ENCODE measurements at regions not wholly inside any gene's neighbourhood (a gene's known extent, or its start where the extent isn't known, plus 50 kb on each side); places are given as distances from the start of the nearest gene placed in this dataset.

DNA sequence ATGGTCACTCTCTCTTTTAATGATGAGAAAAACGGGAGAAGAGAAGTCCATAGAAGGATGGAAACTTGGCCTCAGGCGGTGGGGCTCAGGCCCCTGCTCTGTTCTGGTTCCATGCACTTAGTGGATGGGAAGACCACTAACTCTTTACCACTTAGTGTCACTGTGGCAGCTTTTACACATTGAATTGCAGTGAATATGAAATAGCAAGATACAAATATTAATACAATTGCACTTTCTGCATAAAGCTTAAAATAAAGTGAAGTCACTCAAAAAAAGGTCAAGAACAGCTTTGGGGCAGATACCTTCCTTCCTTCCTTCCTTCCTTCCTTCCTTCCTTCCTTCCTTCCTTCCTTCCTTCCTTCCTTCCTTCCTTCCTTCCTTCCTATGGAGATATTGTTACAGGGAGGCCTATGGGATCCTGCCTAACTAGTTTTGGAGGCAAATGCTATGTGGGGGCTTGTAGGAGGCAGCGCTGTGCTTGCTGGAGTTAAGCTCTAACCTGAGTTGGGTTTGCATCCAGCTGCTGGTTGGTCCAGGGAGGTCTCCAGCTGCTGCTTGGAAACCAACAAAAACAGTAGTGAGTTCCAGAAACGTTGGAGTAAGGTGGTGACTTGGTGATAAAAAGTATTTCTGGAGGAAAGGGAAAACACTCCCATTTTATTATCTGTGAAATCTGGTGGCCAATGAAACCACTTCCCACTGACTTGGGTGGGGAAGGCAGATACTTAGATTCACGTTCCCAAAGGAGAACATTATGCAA is 62.3 kb upstream of the NKX2-2 start:
- DNase-seq, result no peak

DNA sequence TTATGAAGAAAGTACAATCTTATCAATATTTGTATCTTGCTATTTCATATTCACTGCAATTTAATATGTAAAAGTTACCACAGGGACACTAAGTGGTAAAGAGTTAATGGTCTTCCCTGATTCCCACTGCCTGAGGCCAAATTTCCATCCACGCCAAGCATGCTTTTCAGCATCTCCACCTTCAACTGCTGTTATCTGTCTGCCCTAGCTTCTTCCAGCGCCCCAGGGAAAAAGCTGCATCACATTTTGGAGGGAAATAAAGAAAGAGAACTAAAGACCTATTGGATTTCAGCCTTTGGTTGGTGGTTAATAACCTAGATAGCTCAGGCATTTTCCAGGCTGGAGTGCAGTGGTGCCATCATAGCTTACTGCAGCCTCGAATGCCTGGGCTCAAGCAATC is 61.3 kb upstream of the NKX2-2 start:
- no peak for DNase-seq

DNA sequence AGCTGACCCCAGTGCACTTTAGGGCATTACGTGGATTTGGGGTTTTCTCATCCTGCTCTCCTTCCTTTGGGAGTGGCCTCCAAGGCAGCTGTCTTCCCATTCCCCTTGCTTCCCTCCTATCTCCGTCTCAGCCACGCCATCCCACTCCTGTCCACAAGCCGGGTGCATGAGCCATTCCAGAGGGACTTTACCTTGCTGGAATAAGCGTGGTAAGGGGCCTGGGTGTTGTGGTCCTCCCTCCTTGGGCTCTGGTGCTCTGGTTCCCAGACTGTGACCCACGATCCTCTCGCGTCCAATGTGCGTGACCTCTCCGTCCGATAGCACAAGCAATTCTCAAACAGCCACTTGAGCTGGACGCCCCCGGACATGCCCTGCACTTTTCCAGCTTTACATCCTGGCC is 60.6 kb upstream of the NKX2-2 start:
- DNase-seq, result no peak

DNA sequence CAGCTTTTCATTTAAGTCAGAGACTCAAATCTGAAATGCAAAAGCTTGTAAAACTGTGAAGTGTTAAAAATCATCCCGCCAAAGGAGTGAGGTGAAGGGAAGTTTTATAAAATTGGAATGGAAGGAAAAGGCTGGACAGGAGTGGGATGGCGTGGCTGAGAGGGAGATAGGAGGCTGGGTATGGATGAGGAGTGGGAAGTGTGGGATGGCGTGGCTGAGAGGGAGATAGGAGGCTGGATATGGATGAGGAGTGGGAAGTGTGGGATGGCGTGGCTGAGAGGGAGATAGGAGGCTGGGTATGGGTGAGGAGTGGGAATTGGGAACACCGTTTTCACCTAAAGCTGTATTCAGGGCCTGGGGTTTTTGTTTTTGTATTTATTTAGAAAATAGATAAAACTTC is 59.4 kb upstream of the NKX2-2 start:
- DNase-seq, result no peak

DNA sequence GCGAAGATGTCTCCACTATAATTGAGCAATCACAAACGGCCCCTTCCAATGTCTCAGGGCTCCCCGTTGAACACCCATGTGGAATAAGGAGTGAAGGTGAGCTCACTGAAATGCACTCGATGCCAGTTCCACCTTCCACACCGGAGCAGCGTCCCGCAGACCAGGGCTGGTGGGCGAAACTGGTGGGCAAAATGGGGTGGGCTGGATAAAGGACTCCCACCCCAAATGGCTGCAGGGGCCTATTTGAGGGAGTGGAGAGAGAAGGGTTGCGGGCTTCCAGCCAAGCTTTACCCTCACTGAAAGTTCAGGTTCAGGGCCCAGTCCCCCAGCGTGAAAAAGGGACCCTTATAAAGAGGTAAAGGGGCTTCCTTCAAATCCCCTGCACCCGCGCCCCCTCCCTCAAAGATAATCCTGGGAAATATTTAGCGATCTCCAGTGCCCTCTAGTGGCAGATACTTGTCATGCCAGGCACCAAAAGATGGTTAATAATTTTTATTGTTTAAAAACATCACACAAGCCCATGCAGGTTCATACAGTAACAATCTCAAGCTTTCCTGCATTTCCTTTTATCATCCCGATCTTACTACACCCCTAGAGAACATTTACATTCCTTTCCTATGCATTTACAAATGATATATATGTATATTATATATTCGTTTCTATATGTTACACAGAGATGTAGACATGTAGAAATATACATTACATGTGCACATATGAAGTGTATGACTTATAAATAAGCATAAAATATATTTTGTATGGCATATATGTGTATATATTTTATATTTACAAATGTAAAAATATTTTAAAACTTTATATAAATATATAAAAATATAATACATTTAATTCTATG is 58.2 kb upstream of the NKX2-2 start:
- peak; percentile 49 for DNase-seq

DNA sequence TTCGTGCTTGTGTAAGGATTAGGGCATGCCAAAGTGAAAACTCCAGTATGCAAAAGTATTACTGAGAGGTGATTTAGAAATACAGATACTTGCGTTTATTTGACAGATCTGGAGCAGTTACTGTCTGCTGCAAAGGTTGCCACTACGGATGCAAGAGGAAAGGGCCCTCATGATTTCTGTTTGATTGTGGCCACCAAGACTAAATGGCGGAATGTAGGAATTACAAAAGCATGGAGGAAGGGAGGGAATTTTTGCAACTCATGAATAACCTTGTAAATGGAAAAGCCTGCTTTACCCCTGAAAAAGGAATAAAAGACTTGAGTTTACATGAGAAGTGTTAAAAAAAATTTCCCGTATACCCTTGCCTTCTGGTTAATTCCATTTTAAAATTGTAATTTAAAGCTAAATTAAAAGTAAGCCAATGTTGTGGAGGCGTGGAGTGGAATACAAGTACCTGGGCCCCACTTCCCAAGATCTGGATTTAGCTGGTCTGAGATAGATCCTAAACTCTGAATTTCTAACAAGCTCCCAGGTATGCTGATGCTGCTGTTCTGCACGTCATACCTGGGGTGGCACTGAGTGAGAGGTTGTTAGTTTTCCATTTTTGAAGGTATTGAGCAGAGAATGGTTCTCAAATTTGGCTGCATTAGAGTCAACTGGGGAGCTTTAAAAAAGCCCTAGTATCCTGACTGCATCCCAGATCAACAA is 56.6 kb upstream of the NKX2-2 start:
- DNase-seq, result no peak

DNA sequence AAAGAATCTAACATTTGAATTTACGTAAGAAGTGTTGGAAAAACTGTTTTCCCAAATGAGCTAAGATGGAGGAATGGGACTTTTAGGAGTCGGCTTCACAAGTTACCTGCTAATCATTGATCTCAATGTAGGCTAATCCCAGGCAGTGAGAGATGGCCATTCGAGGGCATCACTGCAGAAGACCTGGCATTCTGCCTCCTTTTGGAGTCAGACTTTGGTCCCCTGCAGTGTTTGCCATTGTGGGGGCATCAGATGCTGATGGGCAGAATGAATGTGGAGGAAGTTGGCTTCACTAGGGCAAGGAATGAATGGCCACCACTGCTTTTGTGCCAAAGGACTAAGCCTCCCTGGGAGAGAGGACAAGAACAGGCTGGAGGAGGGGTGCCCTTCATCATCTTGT is 55.7 kb upstream of the NKX2-2 start:
- DNase-seq, result no peak

DNA sequence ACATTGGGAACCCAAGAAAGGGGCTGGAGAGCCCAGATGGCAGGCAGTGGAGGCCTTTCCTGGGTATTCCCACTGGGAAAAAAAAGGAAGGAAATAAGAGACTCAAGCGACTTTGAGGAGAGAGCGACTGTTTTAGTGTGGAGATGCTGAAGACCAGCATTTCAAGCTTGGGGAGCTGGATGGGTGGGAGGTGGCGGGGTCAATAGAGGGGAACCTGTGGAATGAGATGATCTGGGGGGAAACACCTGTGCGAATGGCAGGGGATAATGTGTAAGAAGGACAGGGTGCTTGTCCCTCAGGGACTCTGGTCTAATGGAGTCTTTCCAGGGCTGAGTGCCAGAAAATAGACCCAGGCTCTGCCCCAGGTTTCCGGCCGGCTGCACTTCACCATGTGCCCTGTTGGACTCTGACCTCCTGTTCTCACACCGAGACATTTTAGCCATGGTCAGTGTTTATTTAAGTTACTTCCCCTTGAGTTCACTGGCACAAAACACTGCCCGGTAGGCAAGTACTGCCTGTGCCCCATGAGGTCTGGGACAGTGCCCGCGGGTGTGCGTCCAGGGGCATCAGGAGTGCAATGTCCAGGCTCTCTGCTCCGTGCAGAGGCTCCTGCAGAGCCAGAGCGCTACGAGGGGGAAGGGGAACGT is 50.4 kb upstream of the NKX2-2 start:
- DNase-seq, result no peak

Data from NCI-H1092 treated with DMSO at 0.1 percent for 48 hours (cell line).